Left lobe of liver (tissue), 2 donors: ENCODE measurements at regions not wholly inside any gene's neighbourhood (a gene's known extent, or its start where the extent isn't known, plus 50 kb on each side); places are given as distances from the start of the nearest gene placed in this dataset.

ENCODE experiments used
- ATAC-seq: fragments of 200-7000 bp; cut with Tn5 transposase; one replicate; pipeline ENCODE4 v1.9.1; 2020; ENCODE audit warnings: mild to moderate bottlenecking, moderate library complexity
- DNase-seq: peaks from one replicate; pipeline ENCODE4 v3.0.0-alpha.2; 2020; ENCODE audit warnings: low spot score
- donor health status: DM: no; HTN: no; CAD: no; lungs with moderate emphysema.
- donor health status: DM: no; HTN: yes; CAD: no.

GRCh38 chr4:38189445-38189844 lies 229.2 kb downstream of the PTTG2 start:
- no peak for DNase-seq

GRCh38 chr4:38190717-38191178 lies 230.6 kb downstream of the PTTG2 start:
- DNase-seq = no peak
- ATAC-seq = no peak

More at GRCh38 chr4:38189445-38189844, 229.2 kb downstream of the PTTG2 start:
- no peak for ATAC-seq

DNA sequence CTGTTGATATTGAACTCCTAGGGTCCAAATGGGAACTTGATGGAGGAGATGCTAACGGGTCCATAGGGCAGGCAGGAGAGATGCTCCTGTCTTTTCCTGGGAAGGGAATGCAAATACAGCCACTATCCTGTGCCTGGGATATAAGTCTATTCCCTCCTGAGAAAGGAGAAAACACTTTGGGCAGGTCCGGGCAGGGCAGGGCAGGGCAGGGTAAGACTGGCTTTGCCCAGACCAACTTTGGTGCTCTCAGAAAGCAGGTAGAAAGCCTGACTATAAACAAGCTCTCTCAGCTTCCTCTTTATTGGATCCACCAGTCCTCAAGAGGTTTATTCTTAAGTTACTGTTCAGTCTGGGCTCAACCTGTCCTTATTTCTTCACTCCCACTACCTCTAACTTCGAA lies 232.3 kb downstream of the PTTG2 start:
- no peak for DNase-seq
- no peak for ATAC-seq

GRCh38 chr4:38193236-38193863 lies 233.2 kb downstream of the PTTG2 start:
- DNase-seq (no peak), ATAC-seq (no peak)

- DNase-seq (no peak), ATAC-seq (no peak)
Measured at GRCh38 chr4:38194047-38194602, 233.9 kb downstream of the PTTG2 start.

GRCh38 chr4:38195486-38195885 lies 235.3 kb downstream of the PTTG2 start:
- ATAC-seq = no peak
- DNase-seq = no peak

DNA sequence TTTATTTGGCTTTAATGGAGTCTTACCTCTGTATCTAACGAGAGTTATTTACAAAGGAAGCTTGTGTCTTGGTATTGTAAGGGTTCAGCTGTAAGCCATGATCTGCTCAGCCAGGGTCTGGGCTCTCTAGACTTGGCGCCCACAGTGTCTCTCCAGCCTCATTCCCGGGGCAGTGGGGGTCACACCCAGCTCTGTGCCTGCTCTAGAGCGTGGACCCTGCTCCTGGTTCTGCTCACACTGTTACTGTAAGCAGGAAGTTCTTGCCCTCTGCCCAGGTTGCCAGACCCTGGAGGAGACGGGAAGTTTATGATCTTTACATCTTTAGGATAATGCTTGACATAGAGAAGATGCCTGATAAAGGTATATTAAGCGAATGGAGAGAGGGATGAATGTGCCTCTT lies 235.7 kb downstream of the PTTG2 start:
- DNase-seq = no peak
- no peak for ATAC-seq

GRCh38 chr4:38202242-38202641 lies 242.0 kb downstream of the PTTG2 start:
- DNase-seq (no peak), ATAC-seq (no peak)

- no peak for DNase-seq
Measured at GRCh38 chr4:38203609-38204008, 243.4 kb downstream of the PTTG2 start.

DNA sequence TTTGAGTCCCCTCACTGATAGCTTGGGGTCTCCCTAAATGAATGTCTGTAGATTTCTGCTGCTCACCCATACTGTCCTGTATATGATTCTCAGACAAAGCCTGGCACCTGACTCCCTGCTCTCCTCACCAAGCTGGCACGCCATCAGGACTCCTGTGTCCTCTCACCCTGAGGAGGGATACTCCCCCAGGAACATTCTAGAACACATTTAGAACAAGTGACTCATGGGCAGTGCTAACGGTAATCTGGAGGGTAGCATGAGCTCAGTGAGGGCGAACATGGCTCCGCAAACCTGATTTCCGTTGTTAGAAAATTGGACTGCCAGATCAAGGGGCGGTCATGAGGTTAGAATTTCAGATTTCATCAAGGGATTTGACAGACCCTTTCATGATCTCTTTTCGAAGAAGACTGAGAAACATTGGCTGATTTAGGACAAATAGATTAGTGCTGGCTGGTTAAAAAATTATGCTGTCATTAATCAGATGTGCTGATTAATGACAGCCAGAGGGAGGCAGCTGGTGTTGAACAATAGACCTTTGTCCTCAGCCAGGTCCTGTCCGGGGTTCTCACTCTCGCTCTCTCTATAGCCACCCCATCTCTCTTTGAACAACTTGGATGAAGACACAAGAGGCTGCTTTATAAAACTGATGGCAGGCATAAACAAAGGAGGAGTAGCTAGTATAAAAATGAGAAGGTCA lies 244.3 kb downstream of the PTTG2 start:
- DNase-seq (no peak), ATAC-seq (no peak)

More at GRCh38 chr4:38203609-38204008, 243.4 kb downstream of the PTTG2 start:
- ATAC-seq = no peak

- DNase-seq (no peak), ATAC-seq (no peak)
Measured at GRCh38 chr4:38205261-38205660, 245.1 kb downstream of the PTTG2 start.

- peak; percentile 40 for ATAC-seq
- no peak for DNase-seq
Measured at GRCh38 chr4:38207110-38207457, 246.9 kb downstream of the PTTG2 start.

DNA sequence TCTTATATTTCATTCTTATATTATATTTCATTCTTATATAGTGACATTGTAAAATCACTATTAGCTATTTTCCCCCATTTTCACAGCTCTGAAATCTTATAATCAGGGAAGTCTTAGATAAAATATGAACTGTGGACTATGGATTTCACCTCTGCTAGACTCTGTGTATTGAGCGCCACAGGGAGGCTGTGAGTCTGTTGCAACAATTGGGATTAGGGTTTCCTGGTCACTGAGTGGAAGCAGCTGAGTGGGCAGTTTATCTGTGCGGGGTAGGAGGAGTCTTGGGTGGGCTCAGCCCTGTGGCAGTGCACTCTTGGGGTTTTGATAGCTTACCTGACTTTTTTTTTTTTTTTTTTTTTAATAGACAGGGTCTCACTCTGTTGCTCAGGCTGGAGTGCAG lies 249.5 kb downstream of the PTTG2 start:
- peak; percentile 69 for ATAC-seq
- DNase-seq = peak; percentile 64

DNA sequence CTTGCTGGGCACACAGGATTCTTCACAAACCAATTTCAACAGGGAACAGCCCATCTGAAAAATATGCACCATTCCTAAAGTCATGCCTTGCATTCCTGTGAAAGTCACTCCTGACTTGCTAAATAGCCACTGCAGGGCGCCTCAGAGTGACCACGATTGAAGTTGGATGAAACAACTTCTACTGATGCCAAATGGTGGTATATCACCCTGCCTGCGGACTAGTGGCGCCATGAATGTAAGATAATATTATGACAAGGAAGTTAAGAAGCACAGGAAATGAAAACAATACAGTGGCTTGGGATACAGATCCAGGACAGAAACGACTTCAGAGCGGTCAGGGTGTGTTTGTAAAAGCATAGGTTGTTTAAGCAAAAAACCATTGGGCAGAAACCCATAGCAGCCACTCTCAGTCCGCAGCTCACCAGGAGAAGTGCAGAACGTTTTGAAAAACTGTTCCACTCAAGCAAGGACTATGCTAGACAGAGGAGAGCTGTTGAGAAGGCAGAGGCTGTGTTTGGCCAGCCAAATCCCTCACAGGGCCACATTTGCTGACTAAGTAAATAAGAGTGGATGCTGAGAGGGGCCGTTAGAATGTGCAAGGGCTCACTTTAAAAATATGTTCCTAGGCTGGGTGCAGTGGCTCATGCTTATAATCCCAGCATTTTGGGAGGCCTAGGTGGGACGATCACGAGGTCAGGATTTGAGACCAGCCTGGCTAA lies 250.4 kb downstream of the PTTG2 start:
- DNase-seq (no peak), ATAC-seq (no peak)

- no peak for DNase-seq
- no peak for ATAC-seq
Measured at GRCh38 chr4:38211885-38212284, 251.7 kb downstream of the PTTG2 start.

DNA sequence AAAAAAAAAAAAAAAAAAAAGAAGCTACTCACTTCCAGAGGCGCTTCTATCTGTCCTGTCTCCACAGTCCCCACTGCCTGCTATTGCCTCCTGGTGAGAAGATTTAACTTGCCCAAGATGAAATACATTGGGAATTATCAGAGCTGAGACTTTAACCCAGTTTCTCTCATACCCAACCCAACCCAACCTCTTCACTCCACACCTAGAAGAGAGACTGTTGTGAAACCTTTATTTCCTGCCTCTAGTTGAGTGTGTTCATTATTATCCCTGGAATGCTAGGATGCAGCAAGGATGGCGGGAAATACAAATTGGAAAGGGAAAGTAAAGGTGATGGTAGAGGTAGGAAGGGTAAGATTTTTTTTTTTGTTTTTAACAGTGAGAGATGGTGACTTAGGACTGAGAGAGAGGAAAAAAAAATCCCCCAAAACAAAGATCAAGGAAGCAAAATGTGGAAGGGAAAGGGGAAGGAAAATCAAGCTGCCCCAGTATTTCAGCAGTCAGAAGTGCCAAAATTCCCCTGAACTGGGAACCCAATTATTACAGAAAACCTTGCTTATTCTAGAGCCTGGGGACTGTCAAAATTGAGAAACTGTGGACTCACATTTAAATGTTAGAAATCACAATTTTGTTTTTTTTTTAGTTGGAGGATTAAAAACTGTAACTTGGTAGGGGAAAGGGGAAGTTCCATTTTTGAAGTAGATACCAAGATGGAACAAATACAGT lies 253.0 kb downstream of the PTTG2 start:
- ATAC-seq (no peak), DNase-seq (no peak)

GRCh38 chr4:38222892-38223291 lies 262.7 kb downstream of the PTTG2 start:
- DNase-seq (no peak), ATAC-seq (peak; percentile 6)

DNA sequence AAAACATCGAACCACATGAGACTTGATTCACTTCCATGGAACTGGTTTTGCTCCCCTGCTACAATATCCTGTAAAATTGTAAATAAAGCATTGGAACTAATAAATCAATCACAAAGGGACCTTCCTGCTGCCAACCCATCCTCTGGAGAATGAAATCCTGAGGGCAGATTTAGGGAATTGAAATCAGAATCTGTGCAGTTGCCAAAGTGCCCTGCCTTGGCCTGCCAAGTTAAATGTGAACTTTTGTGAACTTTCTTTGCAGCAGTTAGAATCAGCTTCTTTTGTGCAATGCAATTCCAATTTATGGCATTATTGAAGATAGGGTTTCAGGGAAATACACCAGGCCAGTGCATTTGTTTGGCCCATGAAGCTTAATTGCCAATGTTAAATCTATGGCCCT lies 263.1 kb downstream of the PTTG2 start:
- DNase-seq (peak; percentile 72), ATAC-seq (peak; percentile 73)

- ATAC-seq (peak; percentile 79), DNase-seq (peak; percentile 62)
Measured at GRCh38 chr4:38223782-38224236, 263.6 kb downstream of the PTTG2 start.

- ATAC-seq (no peak), DNase-seq (no peak)
Measured at GRCh38 chr4:38224850-38225249, 264.7 kb downstream of the PTTG2 start.

DNA sequence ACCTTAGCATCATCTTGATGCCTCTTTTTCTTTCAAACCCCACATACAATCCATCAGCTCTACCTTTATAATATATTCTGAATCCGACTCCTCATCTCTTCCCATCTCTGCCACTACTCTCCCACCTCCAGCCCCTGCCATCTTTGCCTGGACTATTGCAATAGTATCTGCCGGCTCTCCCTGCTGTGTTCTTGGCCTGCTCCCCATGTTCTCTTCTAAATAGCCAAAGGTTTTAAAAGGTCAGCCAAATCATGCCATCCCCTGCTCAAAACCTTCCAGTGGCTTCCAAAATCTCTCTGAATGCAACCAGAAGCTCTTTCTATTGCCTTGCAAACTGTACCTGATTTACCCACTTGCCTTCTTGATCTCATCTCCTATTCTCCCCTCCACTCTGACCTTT lies 266.0 kb downstream of the PTTG2 start:
- ATAC-seq (peak; percentile 71), DNase-seq (peak; percentile 61)
